ENCODE measurements at regions not wholly inside any gene's neighbourhood (a gene's known extent, or its start where the extent isn't known, plus 50 kb on each side); places are given as distances from the start of the nearest gene placed in this dataset.

- TF ChIP-seq RCOR1 (IDR thresholded peaks at IDR 0.05; ENCODE audit: low read depth, low read length) (no peak), CEBPB (IDR thresholded peaks at IDR 0.05) (no peak), SMC3 (IDR thresholded peaks at IDR 0.05) (no peak), MAFK (IDR thresholded peaks at IDR 0.05; ENCODE audit: partially characterized antibody) (no peak)
These were observed 640.7 kb upstream of the SOX9 start (continued) for GRCh38 chr17:71480099-71480498.

- H3K27ac ChIP-seq, result no peak overlapping the region
- FAIRE-seq (no peak), ATAC-seq (no peak), DNase-seq (ENCODE audit: low read depth in 1 of 2, low spot score in 1 of 2) (no peak)
- H3K4me2 ChIP-seq, result no peak overlapping the region
- H3K9me3 ChIP-seq, result no peaks in the 10 kb centered on the region
- no peak for TF ChIP-seq PHF8 (IDR thresholded peaks at IDR 0.05; ENCODE audit: borderline replicate concordance, low read depth)
- no peak for TF ChIP-seq CTCF (IDR thresholded peaks at IDR 0.05)
- TF ChIP-seq MAZ (IDR thresholded peaks at IDR 0.05; ENCODE audit: borderline replicate concordance, low read depth, low read length), result no peak
- TF ChIP-seq CHD4 (IDR thresholded peaks at IDR 0.05; ENCODE audit: borderline replicate concordance), result no peak
- no peak for TF ChIP-seq FOSL2 (IDR thresholded peaks at IDR 0.05)
- no peak for TF ChIP-seq FOSL2 (CRISPR knock-in tag; IDR thresholded peaks at IDR 0.05)
- no peak for TF ChIP-seq CEBPB (IDR thresholded peaks at IDR 0.05)
- TF ChIP-seq FOXS1 (CRISPR knock-in tag; IDR thresholded peaks at IDR 0.05), result no peak
- TF ChIP-seq ZSCAN20 (CRISPR knock-in tag; IDR thresholded peaks at IDR 0.05), result no peak
- TF ChIP-seq HOXB5 (CRISPR knock-in tag; IDR thresholded peaks at IDR 0.05), result no peak
- no peak for TF ChIP-seq GATA3 (IDR thresholded peaks at IDR 0.05; ENCODE audit: borderline replicate concordance)
- TF ChIP-seq RARB (CRISPR knock-in tag; IDR thresholded peaks at IDR 0.05), result no peak
- no peak for TF ChIP-seq ZFP36 (IDR thresholded peaks at IDR 0.05; ENCODE audit: borderline replicate concordance, partially characterized antibody)
- no peak for TF ChIP-seq ELK1 (IDR thresholded peaks at IDR 0.05; ENCODE audit: low read depth, low read length)
- no peak for TF ChIP-seq REST (IDR thresholded peaks at IDR 0.05)
- TF ChIP-seq TP53 (CRISPR knock-in tag; IDR thresholded peaks at IDR 0.05), result no peak
- TF ChIP-seq SREBF2 (IDR thresholded peaks at IDR 0.05), result no peak
- TF ChIP-seq HES2 (IDR thresholded peaks at IDR 0.05), result no peak
- no peak for TF ChIP-seq ESRRA (IDR thresholded peaks at IDR 0.05; ENCODE audit: borderline replicate concordance, low read length)
- TF ChIP-seq HOXA7 (CRISPR knock-in tag; IDR thresholded peaks at IDR 0.05), result no peak
- TF ChIP-seq EHMT2 (IDR thresholded peaks at IDR 0.05; ENCODE audit: low read depth), result no peak
- ChIA-PET CTCF (interaction anchor here (3.1 kb wide), 1 partner anchor 9 kb away, joined by 16 read pairs; no protein-coding TSS in a partner anchor), POLR2A (no interaction called here)
- H3K4me1 ChIP-seq, result no peaks in the 10 kb centered on the region
- no peak overlapping the region for H3K4me3 ChIP-seq
- WGBS (ENCODE audit: missing lambda C conversion rate), result 7% methylated on average over 1 of the region's 1 CpG
These were observed 638.2 kb upstream of the SOX9 start for GRCh38 chr17:71482625-71483024.
